EH (cell line): ENCODE measurements at regions not wholly inside any gene's neighbourhood (a gene's known extent, or its start where the extent isn't known, plus 50 kb on each side); places are given as distances from the start of the nearest gene placed in this dataset.
A peak's percentile ranks its signal among the peaks of the same experiment; 100 is the strongest.

Experiments
- DNase-seq: peaks from one replicate; pipeline ENCODE4 v3.0.0-alpha.2; 2015; ENCODE audit warnings: low read depth

- no peak for DNase-seq
These were observed 311.0 kb upstream of the TNRC6C start for GRCh38 chr17:77647531-77647930.

GRCh38 chr17:77649717-77650211 is 308.7 kb upstream of the TNRC6C start:
- DNase-seq = peak; percentile 64

GRCh38 chr17:77651988-77652387 is 306.5 kb upstream of the TNRC6C start:
- DNase-seq = no peak

- DNase-seq = no peak
These were observed 304.2 kb upstream of the TNRC6C start for GRCh38 chr17:77654296-77654695.

GRCh38 chr17:77654850-77655249 is 303.7 kb upstream of the TNRC6C start:
- DNase-seq = no peak

GRCh38 chr17:77656054-77656453 is 302.4 kb upstream of the TNRC6C start:
- no peak for DNase-seq

- DNase-seq = no peak
These were observed 300.7 kb upstream of the TNRC6C start for GRCh38 chr17:77657839-77658238.

- DNase-seq = no peak
These were observed 298.0 kb upstream of the TNRC6C start for GRCh38 chr17:77660524-77660923.

- DNase-seq = no peak
These were observed 295.7 kb upstream of the TNRC6C start for GRCh38 chr17:77662833-77663232.

- DNase-seq = no peak
These were observed 294.3 kb upstream of the TNRC6C start for GRCh38 chr17:77664097-77664729.

- no peak for DNase-seq
These were observed 292.7 kb upstream of the TNRC6C start for GRCh38 chr17:77665833-77666232.

- DNase-seq = no peak
These were observed 292.0 kb upstream of the TNRC6C start for GRCh38 chr17:77666462-77666861.

- no peak for DNase-seq
These were observed 291.6 kb upstream of the TNRC6C start for GRCh38 chr17:77666881-77667395.

- no peak for DNase-seq
These were observed 291.0 kb upstream of the TNRC6C start for GRCh38 chr17:77667478-77667877.

- DNase-seq = no peak
These were observed 290.0 kb upstream of the TNRC6C start for GRCh38 chr17:77668518-77668917.

GRCh38 chr17:77670173-77670572 is 288.3 kb upstream of the TNRC6C start:
- DNase-seq = no peak

- DNase-seq = no peak
These were observed 284.1 kb upstream of the TNRC6C start for GRCh38 chr17:77674358-77674757.

- DNase-seq = no peak
These were observed 283.1 kb upstream of the TNRC6C start for GRCh38 chr17:77675411-77675810.

GRCh38 chr17:77675816-77676215 is 282.7 kb upstream of the TNRC6C start:
- DNase-seq = no peak

- peak; percentile 24 for DNase-seq
These were observed 282.3 kb upstream of the TNRC6C start for GRCh38 chr17:77676237-77676661.

- peak; percentile 39 for DNase-seq
These were observed 281.3 kb upstream of the TNRC6C start for GRCh38 chr17:77677211-77677610.

- no peak for DNase-seq
These were observed 280.9 kb upstream of the TNRC6C start for GRCh38 chr17:77677630-77678029.

GRCh38 chr17:77679589-77679988 is 278.9 kb upstream of the TNRC6C start:
- no peak for DNase-seq

GRCh38 chr17:77681861-77682260 is 276.6 kb upstream of the TNRC6C start:
- peak; percentile 35 for DNase-seq
